Keratinocyte (primary cell): ENCODE measurements at regions not wholly inside any gene's neighbourhood (a gene's known extent, or its start where the extent isn't known, plus 50 kb on each side); places are given as distances from the start of the nearest gene placed in this dataset.

Experiments
- DNase-seq: peaks from one replicate; pipeline ENCODE4 v3.0.0-alpha.2; 2011; ENCODE audit warnings: low read depth, missing footprints, low spot score
- FAIRE-seq: peaks from 2 replicates; lab custom pipeline; 2011; peaks lifted over from hg19 to GRCh38; lab: Jason Lieb, UNC
- H2AFZ ChIP-seq: 2 replicates; pipeline ENCODE4 v1.6.0; 2012; ENCODE audit warnings: low read length, control low read depth, inconsistent platforms; ENCODE audit not compliant: control insufficient read depth
- H3K27ac ChIP-seq: 2 replicates; pipeline ENCODE4 v1.5.1; 2011; ENCODE audit warnings: low read length; ENCODE audit not compliant: control insufficient read depth, insufficient read depth
- H3K27me3 ChIP-seq: 3 replicates; pipeline ENCODE4 v1.6.0; 2011; ENCODE audit warnings: low read length; ENCODE audit not compliant: control insufficient read depth, insufficient read depth; ENCODE audit errors: extremely low read depth
- H3K36me3 ChIP-seq, 2 experiments: 2 replicates in 1 of 2; 3 replicates in 1 of 2; pipeline ENCODE4 v1.5.1; 2011; ENCODE audit warnings: low read length in 2 of 2, mild to moderate bottlenecking in 1 of 2; ENCODE audit not compliant: control insufficient read depth in 2 of 2, insufficient read depth in 2 of 2; ENCODE audit errors: extremely low read depth in 1 of 2
- H3K4me1 ChIP-seq: 3 replicates; pipeline ENCODE4 v1.5.1; 2011; ENCODE audit warnings: low read length; ENCODE audit not compliant: control insufficient read depth, insufficient read depth; ENCODE audit errors: extremely low read depth
- H3K4me2 ChIP-seq: 3 replicates; pipeline ENCODE4 v1.6.0; 2011; ENCODE audit warnings: low read depth, low read length; ENCODE audit not compliant: control insufficient read depth, insufficient read depth; ENCODE audit errors: extremely low read depth
- H3K4me3 ChIP-seq, 3 experiments: fragments of 200-600 bp in 1 of 3; sonication (generic) in 1 of 3; 2 replicates in 2 of 3; 3 replicates in 1 of 3; pipeline ENCODE4 v1.5.1; 2011 to 2016; ENCODE audit warnings: low read length in 3 of 3, mild to moderate bottlenecking in 3 of 3, control low read depth in 2 of 3, inconsistent platforms in 1 of 3, low read depth in 1 of 3, mixed read lengths in 1 of 3, mixed run types in 1 of 3, moderate library complexity in 1 of 3; ENCODE audit not compliant: control insufficient read depth in 2 of 3, insufficient read depth in 2 of 3; ENCODE audit errors: extremely low read depth in 1 of 3
- H3K79me2 ChIP-seq: 2 replicates; pipeline ENCODE4 v1.6.0; 2012; ENCODE audit warnings: low read length; ENCODE audit not compliant: control insufficient read depth, insufficient read depth
- H3K9ac ChIP-seq: 3 replicates; pipeline ENCODE4 v1.6.0; 2011; ENCODE audit warnings: low read length; ENCODE audit not compliant: control insufficient read depth, insufficient read depth; ENCODE audit errors: extremely low read depth
- H3K9me1 ChIP-seq: 3 replicates; pipeline ENCODE4 v1.6.0; 2011; ENCODE audit warnings: low read length; ENCODE audit not compliant: control insufficient read depth, insufficient read depth; ENCODE audit errors: extremely low read depth
- H3K9me3 ChIP-seq: 2 replicates; pipeline ENCODE4 v1.5.1; 2012; ENCODE audit warnings: low read depth, low read length; ENCODE audit not compliant: control insufficient read depth
- H4K20me1 ChIP-seq: 3 replicates; pipeline ENCODE4 v1.6.0; 2011; ENCODE audit warnings: low read length; ENCODE audit not compliant: control insufficient read depth, insufficient read depth; ENCODE audit errors: extremely low read depth
- EZH2 ChIP-seq: IDR thresholded peaks from one replicate; pipeline ENCODE4 v1.6.1; 2012; ENCODE audit warnings: inconsistent platforms, mild to moderate bottlenecking, low read length, moderate library complexity
- dilution Hi-C: fragments of 300-500 bp; cut with MboI; formaldehyde crosslinking; loops from one replicate; pipeline ENCODE4 v1.7.0; 2020; ENCODE audit warnings: low sequenced_read_pairs; ENCODE audit not compliant: extremely low pct_ligation_motif_present
- TF ChIP-seq, protein P1 (sequence below), 3 experiments: IDR thresholded peaks in 1 of 3; conservative IDR thresholded peaks in 1 of 3; optimal IDR thresholded peaks in 1 of 3; 2 replicates in 2 of 3; 3 replicates in 1 of 3; pipeline versions ENCODE3 to v1.5.1; 2011; ENCODE audit warnings: low read length in 3 of 3, mild to moderate bottlenecking in 3 of 3, moderate library complexity in 2 of 3, control low read depth in 1 of 3, inconsistent platforms in 1 of 3; ENCODE audit not compliant: insufficient read depth in 2 of 3; ENCODE audit errors: extremely low read depth in 1 of 3

DNA sequence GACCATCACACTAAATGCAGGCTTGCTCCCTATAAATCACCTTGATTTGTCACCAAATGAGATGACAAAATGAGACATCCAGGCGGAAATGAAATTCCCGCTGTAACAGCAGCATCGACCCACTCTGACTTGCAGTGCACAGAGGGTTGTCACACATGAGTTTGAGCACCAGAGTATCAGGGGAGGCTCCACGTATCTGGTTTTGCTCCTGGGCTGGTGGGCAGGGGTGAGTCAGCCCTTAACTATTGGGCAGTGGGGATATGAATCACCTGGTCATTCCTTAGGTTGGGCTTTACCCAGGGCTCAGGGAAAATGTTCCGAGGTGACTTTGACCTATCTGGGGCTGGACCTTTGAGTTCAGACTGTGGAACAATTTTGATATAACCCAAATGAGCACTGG is 245.2 kb upstream of the CCL2 start:
- Histone ChIP-seq H3K9me3 (no peaks in the 10 kb centered on the region), H3K9ac (no peak overlapping the region), H3K9me1 (no peaks in the 10 kb centered on the region), H3K36me3 (no peaks in the 10 kb centered on the region), H3K27me3 (no peaks in the 10 kb centered on the region), H3K79me2 (no peaks in the 10 kb centered on the region), H2AFZ (no peak overlapping the region), H3K27ac (no peak overlapping the region), H3K4me2 (no peak overlapping the region), H3K4me1 (no peaks in the 10 kb centered on the region), H4K20me1 (no peaks in the 10 kb centered on the region), H3K4me3 (no peak overlapping the region)
- DNase-seq (no peak), FAIRE-seq (no peak)
- dilution Hi-C loops: no loop called here
- TF ChIP-seq EZH2: no peak
- TF ChIP-seq, protein P1, sequence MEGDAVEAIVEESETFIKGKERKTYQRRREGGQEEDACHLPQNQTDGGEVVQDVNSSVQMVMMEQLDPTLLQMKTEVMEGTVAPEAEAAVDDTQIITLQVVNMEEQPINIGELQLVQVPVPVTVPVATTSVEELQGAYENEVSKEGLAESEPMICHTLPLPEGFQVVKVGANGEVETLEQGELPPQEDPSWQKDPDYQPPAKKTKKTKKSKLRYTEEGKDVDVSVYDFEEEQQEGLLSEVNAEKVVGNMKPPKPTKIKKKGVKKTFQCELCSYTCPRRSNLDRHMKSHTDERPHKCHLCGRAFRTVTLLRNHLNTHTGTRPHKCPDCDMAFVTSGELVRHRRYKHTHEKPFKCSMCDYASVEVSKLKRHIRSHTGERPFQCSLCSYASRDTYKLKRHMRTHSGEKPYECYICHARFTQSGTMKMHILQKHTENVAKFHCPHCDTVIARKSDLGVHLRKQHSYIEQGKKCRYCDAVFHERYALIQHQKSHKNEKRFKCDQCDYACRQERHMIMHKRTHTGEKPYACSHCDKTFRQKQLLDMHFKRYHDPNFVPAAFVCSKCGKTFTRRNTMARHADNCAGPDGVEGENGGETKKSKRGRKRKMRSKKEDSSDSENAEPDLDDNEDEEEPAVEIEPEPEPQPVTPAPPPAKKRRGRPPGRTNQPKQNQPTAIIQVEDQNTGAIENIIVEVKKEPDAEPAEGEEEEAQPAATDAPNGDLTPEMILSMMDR (optimal IDR thresholded peaks at IDR 0.05 in 1 of 3, IDR thresholded peaks at IDR 0.05 in 1 of 3, conservative IDR thresholded peaks at IDR 0.05 in 1 of 3; ENCODE audit: extremely low read depth in 1 of 3, insufficient read depth in 2 of 3, low read length in 3 of 3): no peak

GRCh38 chr17:34010534-34010933 is 244.6 kb upstream of the CCL2 start:
- H3K4me3 ChIP-seq: no peak overlapping the region
- no peak overlapping the region for H3K27ac ChIP-seq
- no peaks in the 10 kb centered on the region for H3K9me1 ChIP-seq
- TF ChIP-seq, protein P1 (optimal IDR thresholded peaks at IDR 0.05 in 1 of 3, IDR thresholded peaks at IDR 0.05 in 1 of 3, conservative IDR thresholded peaks at IDR 0.05 in 1 of 3; ENCODE audit: extremely low read depth in 1 of 3, insufficient read depth in 2 of 3, low read length in 3 of 3): no peak
- no peak for TF ChIP-seq EZH2
- DNase-seq: no peak
- H3K79me2 ChIP-seq: no peaks in the 10 kb centered on the region
- H2AFZ ChIP-seq: no peak overlapping the region
- H3K9ac ChIP-seq: no peak overlapping the region
- no peak overlapping the region for H3K4me2 ChIP-seq
- dilution Hi-C loops: no loop called here
- no peaks in the 10 kb centered on the region for H4K20me1 ChIP-seq
- no peaks in the 10 kb centered on the region for H3K27me3 ChIP-seq
- no peaks in the 10 kb centered on the region for H3K9me3 ChIP-seq
- no peak for FAIRE-seq
- H3K36me3 ChIP-seq: no peaks in the 10 kb centered on the region
- H3K4me1 ChIP-seq: no peaks in the 10 kb centered on the region
